NCI-H1417 treated with DMSO at 0.1 percent for 48 hours (cell line): ENCODE measurements at regions not wholly inside any gene's neighbourhood (a gene's known extent, or its start where the extent isn't known, plus 50 kb on each side); places are given as distances from the start of the nearest gene placed in this dataset.

Experiments
- DNase-seq: peaks from one replicate; lab custom pipeline; 2025; lab: John Stamatoyannopoulos, UW

- no peak for DNase-seq
Measured at GRCh38 chr3:6578526-6578925, 282.4 kb upstream of the GRM7 start.

- DNase-seq = no peak
Measured at GRCh38 chr3:6580808-6581207, 280.1 kb upstream of the GRM7 start.

GRCh38 chr3:6585360-6585759, 275.6 kb upstream of the GRM7 start:
- DNase-seq = no peak

DNA sequence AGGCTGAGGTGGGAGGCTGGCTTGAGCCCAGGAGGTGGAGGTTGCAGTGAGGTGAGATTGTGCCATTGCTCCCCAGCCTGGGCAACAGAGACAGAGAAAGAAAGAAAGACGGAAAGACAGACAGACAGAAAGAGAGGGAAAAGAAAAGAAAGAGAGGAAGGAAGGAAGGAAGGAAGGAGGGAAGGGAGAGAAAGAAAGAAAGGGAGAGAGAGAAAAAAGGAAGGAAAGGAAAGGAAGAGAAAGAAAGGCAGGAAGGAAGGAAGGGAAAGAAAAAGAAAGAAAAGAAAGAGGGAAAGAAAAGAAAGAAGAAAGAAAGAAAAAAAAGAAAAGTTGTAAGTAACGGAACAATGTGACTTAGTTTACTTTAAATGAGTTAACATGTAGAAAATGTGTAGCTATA, 260.7 kb upstream of the GRM7 start:
- no peak for DNase-seq

DNA sequence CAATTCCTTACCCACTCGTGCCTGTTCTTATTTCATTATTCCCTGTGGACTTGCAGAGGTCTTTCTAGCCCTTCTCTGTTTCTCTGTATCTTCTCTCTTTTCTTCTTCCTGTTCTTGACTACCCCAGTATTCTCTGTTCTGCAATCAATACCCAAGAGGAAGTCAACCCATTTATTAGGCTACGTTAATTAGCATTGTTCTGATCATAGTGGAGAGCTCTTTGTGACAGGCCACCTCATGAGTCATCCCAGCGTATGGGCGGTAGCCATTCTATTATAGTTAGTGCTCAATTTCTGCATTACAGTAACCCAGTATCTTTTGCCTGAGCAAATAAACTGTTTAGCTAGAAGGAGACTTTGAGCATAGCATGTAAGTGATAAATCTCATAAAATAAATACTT, 259.5 kb upstream of the GRM7 start:
- DNase-seq = no peak

- DNase-seq = no peak
Measured at GRCh38 chr3:6602329-6602728, 258.6 kb upstream of the GRM7 start.

DNA sequence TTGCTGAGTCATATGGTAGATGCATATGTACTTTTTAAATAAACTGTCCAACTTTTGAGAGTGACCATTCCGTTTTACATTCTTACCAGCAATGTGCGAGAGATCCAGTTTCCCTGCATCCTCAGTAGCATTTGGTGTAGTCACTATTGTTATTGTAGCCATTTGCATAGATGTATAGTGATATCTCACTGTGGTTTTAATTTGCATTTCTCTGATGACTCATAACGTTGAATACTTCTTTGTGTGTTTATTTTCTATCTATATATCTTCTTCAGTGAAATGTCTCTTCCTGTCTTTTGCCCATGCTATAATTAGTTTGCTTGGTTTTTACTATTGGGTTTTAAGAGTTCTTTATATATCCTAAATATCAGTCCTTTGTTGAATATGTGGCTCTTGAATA, 255.7 kb upstream of the GRM7 start:
- no peak for DNase-seq

- DNase-seq = no peak
Measured at GRCh38 chr3:6608843-6609242, 252.1 kb upstream of the GRM7 start.

GRCh38 chr3:6612034-6612616, 248.8 kb upstream of the GRM7 start:
- DNase-seq = no peak

DNA sequence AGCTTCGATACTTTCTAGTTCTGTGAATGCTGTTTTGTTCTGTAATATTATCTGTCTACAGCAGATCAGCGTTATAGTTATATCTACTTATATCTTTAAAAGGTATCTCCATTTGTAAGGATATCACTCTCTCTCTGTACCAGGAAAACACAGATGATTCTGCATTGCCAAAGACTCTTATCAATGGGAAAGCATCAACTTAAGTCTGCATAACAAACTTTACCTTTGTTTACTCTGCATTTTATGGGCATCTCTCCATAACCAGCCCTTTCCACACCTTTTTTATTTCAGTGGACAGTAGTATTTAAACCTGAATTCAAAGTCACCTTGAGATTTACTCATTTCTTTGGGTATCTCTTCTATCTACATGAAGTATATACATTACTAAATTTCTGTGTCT, 238.7 kb upstream of the GRM7 start:
- no peak for DNase-seq

GRCh38 chr3:6622712-6623111, 238.2 kb upstream of the GRM7 start:
- DNase-seq = no peak

- DNase-seq = no peak
Measured at GRCh38 chr3:6631376-6631775, 229.5 kb upstream of the GRM7 start.

DNA sequence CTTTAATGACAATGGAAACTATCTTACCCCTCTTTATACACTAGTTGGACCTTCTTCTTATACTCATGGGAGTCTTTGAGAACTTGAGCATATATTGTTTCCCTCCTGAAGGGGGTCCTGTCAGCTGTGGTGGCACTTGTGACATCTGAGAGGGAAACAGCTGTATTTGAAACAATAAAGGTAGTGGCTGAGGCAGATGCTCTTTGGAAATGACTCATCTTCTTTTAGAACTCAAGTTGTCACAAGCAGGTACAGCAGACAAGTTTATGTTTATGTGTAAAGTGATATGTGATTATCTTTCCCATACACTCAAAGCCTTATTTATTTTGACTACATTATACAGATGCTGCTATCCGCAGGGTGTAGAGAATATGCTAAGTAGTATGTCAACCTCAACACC, 220.0 kb upstream of the GRM7 start:
- DNase-seq = no peak

- DNase-seq = no peak
Measured at GRCh38 chr3:6644070-6644929, 216.6 kb upstream of the GRM7 start.

DNA sequence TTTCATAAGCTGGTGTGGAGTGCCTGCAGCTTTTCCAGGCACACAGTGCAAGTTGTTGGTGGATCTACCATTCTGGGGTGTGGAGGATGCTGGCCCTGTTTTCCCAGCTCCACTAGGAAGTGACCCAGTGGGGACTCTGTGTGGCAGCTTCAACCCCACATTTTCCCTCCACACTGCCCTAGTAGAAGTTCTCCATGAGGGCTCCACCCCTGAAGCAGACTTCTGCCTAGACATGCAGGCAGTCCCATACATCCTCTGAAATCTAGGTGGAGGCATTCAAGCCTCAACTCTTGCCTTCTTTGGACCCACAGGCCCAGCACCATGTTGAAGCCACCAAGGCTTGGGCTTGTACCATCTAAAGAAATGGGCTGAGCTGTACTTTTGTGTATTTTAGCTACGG, 206.2 kb upstream of the GRM7 start:
- DNase-seq = no peak

DNA sequence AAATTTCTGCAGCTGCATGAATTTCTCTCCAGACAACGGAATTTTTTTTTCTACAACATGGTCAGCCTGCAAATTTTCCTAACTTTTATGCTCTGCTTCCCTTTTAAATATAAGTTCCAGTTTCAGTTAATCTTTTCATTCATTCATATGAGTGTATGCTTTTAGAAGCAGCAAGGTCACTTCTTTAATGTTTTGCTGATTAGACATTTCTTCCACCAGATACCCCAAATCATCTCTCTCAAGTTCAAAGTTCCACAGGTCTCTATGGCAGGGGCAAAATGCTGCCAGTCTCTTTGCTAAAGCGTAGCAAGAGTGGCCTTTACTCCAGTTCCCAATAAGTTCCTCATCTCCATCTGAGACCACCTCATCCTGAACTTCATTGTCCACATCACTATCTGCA, 205.6 kb upstream of the GRM7 start:
- no peak for DNase-seq

DNA sequence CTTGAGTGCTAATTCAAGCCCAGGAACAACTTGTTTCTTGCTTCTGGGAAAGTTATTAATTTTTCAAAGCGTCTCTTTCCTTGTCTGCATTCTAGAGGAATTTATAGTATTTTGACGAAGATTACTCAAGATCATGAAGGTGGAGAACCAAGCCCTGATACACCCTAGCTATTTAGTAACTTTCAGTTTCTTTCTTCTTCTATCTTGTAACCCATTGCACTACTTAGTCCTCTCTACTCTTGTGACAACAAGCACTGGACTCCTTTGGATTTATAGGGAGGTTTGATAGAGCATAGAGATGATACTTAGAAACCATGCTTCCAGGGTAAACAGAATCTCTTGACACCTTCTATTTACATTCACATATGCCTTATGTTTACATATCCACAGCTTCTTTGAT, 203.3 kb upstream of the GRM7 start:
- DNase-seq = no peak

DNA sequence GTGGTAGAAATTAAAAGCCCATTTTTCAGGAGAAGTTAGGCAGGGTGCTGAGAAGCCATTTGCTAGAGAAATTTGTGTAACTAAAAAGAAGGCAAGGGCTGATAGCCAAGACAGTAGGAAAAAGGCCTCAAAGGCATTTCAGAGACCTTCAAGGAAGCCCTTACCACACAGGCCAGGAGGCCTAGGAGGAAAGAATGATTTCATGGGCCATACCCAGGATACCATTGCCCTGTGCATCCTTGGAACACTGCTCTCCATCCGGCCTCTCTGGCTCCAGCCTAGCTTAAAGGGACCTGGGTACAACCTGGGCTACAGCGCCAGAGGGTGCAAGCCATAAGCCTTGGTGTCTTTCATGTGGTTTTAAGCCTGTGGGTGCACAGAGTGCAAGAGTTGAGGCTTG, 193.6 kb upstream of the GRM7 start:
- no peak for DNase-seq

- DNase-seq = no peak
Measured at GRCh38 chr3:6671363-6671762, 189.6 kb upstream of the GRM7 start.

DNA sequence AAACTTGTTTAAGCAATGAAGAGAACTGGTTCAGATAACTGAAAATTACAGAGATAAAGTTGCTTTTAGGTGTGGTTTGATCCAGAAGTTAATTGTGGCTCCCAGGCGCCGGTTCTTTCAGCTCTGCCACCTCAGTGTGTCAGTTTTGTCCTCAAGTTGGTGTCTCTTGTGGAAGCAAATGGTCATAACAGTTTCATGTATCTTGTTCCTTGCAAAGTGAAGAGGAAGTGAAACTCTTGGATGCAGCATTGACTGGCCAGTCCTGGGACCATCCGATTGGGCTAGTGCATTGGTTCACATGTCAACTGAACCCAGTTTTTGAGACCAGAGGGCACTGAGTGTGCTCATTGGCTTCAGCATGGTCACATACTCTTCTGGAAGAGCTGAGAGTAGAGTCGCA, 181.4 kb upstream of the GRM7 start:
- no peak for DNase-seq

DNA sequence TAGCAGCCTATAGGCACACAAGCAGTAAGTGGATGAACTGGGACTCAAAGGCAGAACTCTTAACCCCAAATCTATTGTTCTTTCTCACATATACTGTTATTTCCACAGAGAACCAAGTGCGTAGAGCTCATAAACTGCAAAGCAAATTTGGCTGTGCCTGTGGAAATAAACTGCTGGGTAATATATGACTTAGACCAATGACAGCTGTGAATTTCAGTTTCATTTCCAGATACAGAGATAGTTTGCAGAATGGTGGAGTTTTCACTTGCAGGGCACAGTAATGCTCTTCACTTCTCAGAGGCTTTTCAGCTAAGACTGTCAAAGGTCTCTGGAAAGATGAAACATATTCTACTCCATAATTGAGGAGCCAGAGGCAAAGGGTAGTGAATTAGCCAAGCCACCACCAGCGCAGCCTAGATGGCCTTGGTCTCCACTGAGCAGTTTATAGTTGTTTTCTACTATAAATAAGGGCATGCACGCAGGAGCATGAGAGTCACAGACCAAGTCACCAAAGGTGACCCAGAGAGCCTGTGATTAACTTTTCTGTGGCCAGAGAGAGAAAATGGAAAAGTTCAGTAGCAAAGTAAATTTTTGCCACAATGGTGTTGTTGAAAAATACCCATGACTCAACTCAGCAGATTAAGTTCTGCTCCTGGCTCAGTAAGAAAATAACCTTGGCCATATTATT, 180.7 kb upstream of the GRM7 start:
- DNase-seq = no peak

DNA sequence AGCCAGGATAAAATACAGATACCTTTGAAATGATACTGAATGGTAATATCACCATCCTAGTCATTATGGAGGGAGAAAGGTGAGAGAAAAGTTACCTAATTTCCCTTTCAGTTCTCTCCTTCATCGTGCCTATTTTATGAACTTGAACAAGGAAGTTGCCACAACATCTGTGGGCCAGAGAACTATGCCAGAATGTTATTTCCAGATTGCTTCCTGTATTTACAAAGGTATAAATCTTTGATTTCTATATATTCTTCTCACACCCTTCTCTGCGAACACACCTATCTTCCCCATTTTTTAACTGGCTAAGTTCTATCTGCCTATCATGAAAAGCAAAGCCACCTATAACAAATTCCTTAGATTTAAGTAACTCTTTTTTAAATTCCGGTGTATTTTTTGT, 163.6 kb upstream of the GRM7 start:
- no peak for DNase-seq

DNA sequence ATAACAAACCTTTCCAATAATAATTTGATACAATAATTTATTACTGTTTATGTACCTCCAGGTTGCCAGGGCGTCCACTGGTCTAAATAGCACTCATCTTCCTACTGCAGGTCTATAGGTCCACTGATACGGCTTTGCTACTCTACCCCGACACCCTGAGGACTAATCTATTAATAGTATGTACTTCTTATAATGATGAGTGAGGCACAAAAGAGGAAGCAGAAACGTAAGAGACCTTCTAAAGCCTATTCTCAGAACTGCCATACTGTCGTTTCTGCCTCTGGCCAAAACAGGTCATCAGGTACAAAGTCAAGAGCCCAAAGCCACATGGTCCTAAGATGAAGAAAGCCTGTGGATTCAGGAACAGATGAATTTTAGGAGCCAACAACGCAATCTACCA, 163.2 kb upstream of the GRM7 start:
- DNase-seq = no peak
